ENCODE measurements at regions not wholly inside any gene's neighbourhood (a gene's known extent, or its start where the extent isn't known, plus 50 kb on each side); places are given as distances from the start of the nearest gene placed in this dataset.

DNA sequence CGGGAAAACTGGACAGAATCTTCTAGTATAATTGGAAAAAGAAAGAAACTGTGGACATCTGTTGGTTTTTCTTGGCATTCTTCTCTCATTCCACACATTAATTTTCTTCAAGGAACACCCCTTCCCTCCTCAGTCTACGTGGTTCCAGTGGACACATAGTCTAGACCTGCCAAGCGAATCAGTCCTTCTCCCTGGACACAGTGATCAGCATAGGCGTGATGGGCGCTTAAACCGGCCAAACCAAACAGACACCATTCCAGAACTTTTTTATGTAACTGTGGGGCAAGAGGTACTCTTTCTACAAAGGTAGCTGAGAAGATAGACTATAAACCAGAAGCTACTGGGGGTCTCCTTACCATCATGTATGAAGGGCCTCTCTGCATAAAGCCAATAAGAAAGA is 121.8 kb upstream of the COX10 start:
- Histone ChIP-seq H2BK120ac (replicated peaks; ENCODE audit: low read depth, low read length) (no peak overlapping the region), H4K91ac (replicated peaks; ENCODE audit: insufficient read length, low read length) (no peak overlapping the region), H2BK12ac (ENCODE audit: low read depth, low read length) (no peak overlapping the region), H3K79me1 (ENCODE audit: low read depth, low read length) (no peaks in the 10 kb centered on the region), H3K23me2 (ENCODE audit: low read depth, low read length) (no peaks in the 10 kb centered on the region), H4K8ac (ENCODE audit: extremely low read depth, insufficient read depth, low read length) (no peak overlapping the region), H2AFZ (ENCODE audit: low read length) (no peak overlapping the region), H3K4me1 (replicated peaks in 1 of 4; ENCODE audit: control insufficient read depth in 3 of 4, insufficient read depth in 4 of 4, low read length in 3 of 4) (no peaks in the 10 kb centered on the region), H3K4me3 (ENCODE audit: extremely low read depth in 1 of 4, insufficient read depth in 2 of 4, low read depth in 3 of 4, low read length in 4 of 4) (no peak overlapping the region), H3K56ac (replicated peaks; ENCODE audit: insufficient read length, low read depth, low read length) (no peak overlapping the region), H3K14ac (ENCODE audit: insufficient read length) (no peak overlapping the region), H3K4me2 (ENCODE audit: insufficient read depth in 1 of 2, low read depth in 2 of 2, low read length in 2 of 2) (no peak overlapping the region), H2AK5ac (ENCODE audit: low read depth, low read length) (no peak overlapping the region), H3K36me3 (ENCODE audit: control insufficient read depth in 2 of 4, insufficient read depth in 4 of 4, low read length in 3 of 4) (no peaks in the 10 kb centered on the region), H3K18ac (ENCODE audit: extremely low read depth, low read length) (no peak overlapping the region), H2BK15ac (ENCODE audit: low read length) (no peak overlapping the region), H3K4ac (replicated peaks; ENCODE audit: insufficient read length, low read depth, low read length) (no peak overlapping the region), H3K9ac (replicated peaks in 1 of 4; ENCODE audit: extremely low read depth in 1 of 4, low read depth in 3 of 4, low read length in 3 of 4) (no peak overlapping the region), H3K79me2 (ENCODE audit: control insufficient read depth in 1 of 2, insufficient read depth in 2 of 2, low read length in 2 of 2) (no peaks in the 10 kb centered on the region), H3K9me3 (ENCODE audit: insufficient read depth in 2 of 2, low read depth in 1 of 2, low read length in 1 of 2) (no peaks in the 10 kb centered on the region), H4K20me1 (replicated peaks in 1 of 2; ENCODE audit: control insufficient read depth in 1 of 2, insufficient read depth in 2 of 2, low read length in 2 of 2) (no peaks in the 10 kb centered on the region), H2BK20ac (ENCODE audit: low read length) (no peak overlapping the region), H2BK5ac (ENCODE audit: low read depth, low read length) (no peak overlapping the region), H3K23ac (ENCODE audit: insufficient read length) (no peak overlapping the region), H3K27ac (ENCODE audit: low read depth, low read length) (no peak overlapping the region), H4K5ac (ENCODE audit: insufficient read length, low read depth, low read length) (no peak overlapping the region), H3K27me3 (replicated peaks in 1 of 4; ENCODE audit: control insufficient read depth in 3 of 4, extremely low read depth in 1 of 4, insufficient read depth in 3 of 4, low read length in 3 of 4) (no peaks in the 10 kb centered on the region)
- DNase-seq (ENCODE audit: low read depth in 1 of 2, low spot score in 2 of 2) (no peak), FAIRE-seq (no peak)
- ChIA-PET POLR2A (ENCODE audit: partially characterized antibody) (no interaction called here), CTCF (ENCODE audit: partially characterized antibody) (interaction anchor here (1.6 kb wide), 1 partner anchor 17 kb away, joined by 4 read pairs; no protein-coding TSS in a partner anchor)
- 94% methylated on average over 6 of the region's 6 CpGs; no CpG with 5 or more reads in 1 of the 2 experiments for WGBS, 2 experiments (ENCODE audit: extremely low coverage in 1 of 2, insufficient coverage in 1 of 2, insufficient read length in 1 of 2, insufficient replicate concordance in 2 of 2, low coverage in 1 of 2, low lambda C conversion rate in 2 of 2, missing lambda C conversion rate in 1 of 2)
- TF ChIP-seq POLR2AphosphoS5 (IDR thresholded peaks at IDR 0.05; ENCODE audit: low read depth, low read length) = no peak
- TF ChIP-seq YY1 (IDR thresholded peaks at IDR 0.05; ENCODE audit: low read depth, low read length) = no peak
- TF ChIP-seq BRCA1 (IDR thresholded peaks at IDR 0.05; ENCODE audit: low read depth, low read length) = no peak
- TF ChIP-seq GTF2F1 (IDR thresholded peaks at IDR 0.05; ENCODE audit: borderline replicate concordance, low read depth, low read length) = no peak
- no peak for TF ChIP-seq CHD2 (IDR thresholded peaks at IDR 0.05; ENCODE audit: low read length)

Data from H1 (cell line).